GM19324 (cell line): ENCODE measurements at regions not wholly inside any gene's neighbourhood (a gene's known extent, or its start where the extent isn't known, plus 50 kb on each side); places are given as distances from the start of the nearest gene placed in this dataset.
"Not testable (repeated sequence)": the region's sequence is repeated elsewhere in the genome, so short reads cannot be mapped to it uniquely, and the experiment has no call there.

Experiments used
- ATAC-seq: cut with Tn5 transposase; IDR thresholded peaks from one replicate; pipeline ENCODE4 v1.9.1; 2021; ENCODE audit warnings: mild to moderate bottlenecking, moderate library complexity; ENCODE audit not compliant: unreplicated experiment, low FRiP score

GRCh38 chr10:34016576-34016975 lies 682.1 kb upstream of the NRP1 start:
- ATAC-seq, result no peak

- ATAC-seq, result no peak
Observed at GRCh38 chr10:34015700-34016099, 681.2 kb upstream of the NRP1 start.

GRCh38 chr10:34013235-34013634 lies 678.8 kb upstream of the NRP1 start:
- ATAC-seq, result no peak

- ATAC-seq, result no peak
Observed at GRCh38 chr10:34010891-34011290, 676.4 kb upstream of the NRP1 start.

GRCh38 chr10:34010228-34010627 lies 675.8 kb upstream of the NRP1 start:
- ATAC-seq, result not testable (repeated sequence)

GRCh38 chr10:34008656-34009055 lies 674.2 kb upstream of the NRP1 start:
- ATAC-seq, result no peak

- no peak for ATAC-seq
Observed at GRCh38 chr10:34006471-34006870, 672.0 kb upstream of the NRP1 start.

GRCh38 chr10:34003561-34003960 lies 669.1 kb upstream of the NRP1 start:
- no peak for ATAC-seq

GRCh38 chr10:34002896-34003295 lies 668.4 kb upstream of the NRP1 start:
- no peak for ATAC-seq

- ATAC-seq, result no peak
Observed at GRCh38 chr10:34001831-34002230, 667.4 kb upstream of the NRP1 start.

GRCh38 chr10:34001087-34001580 lies 666.7 kb upstream of the NRP1 start:
- no peak for ATAC-seq

GRCh38 chr10:33993917-33994316 lies 659.5 kb upstream of the NRP1 start:
- ATAC-seq, result no peak

- no peak for ATAC-seq
Observed at GRCh38 chr10:33991924-33992323, 657.5 kb upstream of the NRP1 start.

- no peak for ATAC-seq
Observed at GRCh38 chr10:33986515-33986914, 652.0 kb upstream of the NRP1 start.

- no peak for ATAC-seq
Observed at GRCh38 chr10:33986016-33986415, 651.5 kb upstream of the NRP1 start.

GRCh38 chr10:33982995-33983394 lies 648.5 kb upstream of the NRP1 start:
- no peak for ATAC-seq

GRCh38 chr10:33981301-33981700 lies 646.8 kb upstream of the NRP1 start:
- ATAC-seq, result no peak

GRCh38 chr10:33979195-33979594 lies 644.7 kb upstream of the NRP1 start:
- ATAC-seq, result no peak

- ATAC-seq, result no peak
Observed at GRCh38 chr10:33975481-33975880, 641.0 kb upstream of the NRP1 start.

GRCh38 chr10:33974976-33975478 lies 640.6 kb upstream of the NRP1 start:
- no peak for ATAC-seq

GRCh38 chr10:33968983-33969382 lies 634.5 kb upstream of the NRP1 start:
- ATAC-seq, result no peak

- no peak for ATAC-seq
Observed at GRCh38 chr10:33967606-33968120, 633.2 kb upstream of the NRP1 start.

GRCh38 chr10:33966946-33967345 lies 632.5 kb upstream of the NRP1 start:
- ATAC-seq, result no peak
